GM10266 (cell line): ENCODE measurements at regions not wholly inside any gene's neighbourhood (a gene's known extent, or its start where the extent isn't known, plus 50 kb on each side); places are given as distances from the start of the nearest gene placed in this dataset.
"Not testable (repeated sequence)": the region's sequence is repeated elsewhere in the genome, so short reads cannot be mapped to it uniquely, and the experiment has no call there.

Experiments
- DNase-seq: peaks from one replicate; pipeline ENCODE4 v3.0.0; 2012; ENCODE audit errors: extremely low spot score
- CTCF ChIP-seq: IDR thresholded peaks from 2 replicates; pipeline ENCODE4 v1.5.1; 2012; ENCODE audit warnings: mild to moderate bottlenecking, low read depth; ENCODE audit not compliant: control insufficient read depth, insufficient read depth; ENCODE audit errors: missing control alignments

GRCh38 chr3:19825193-19825592 lies 108.8 kb downstream of the EFHB start:
- TF ChIP-seq CTCF: no peak
- no peak for DNase-seq

- DNase-seq: no peak
- TF ChIP-seq CTCF: no peak
These were observed 111.2 kb downstream of the EFHB start for GRCh38 chr3:19822805-19823204.

GRCh38 chr3:19816631-19817030 lies 117.4 kb downstream of the EFHB start:
- TF ChIP-seq CTCF: no peak
- DNase-seq: no peak

GRCh38 chr3:19815805-19816204 lies 118.2 kb downstream of the EFHB start:
- no peak for TF ChIP-seq CTCF
- DNase-seq: no peak

GRCh38 chr3:19813743-19814142 lies 120.3 kb downstream of the EFHB start:
- not testable (repeated sequence) for DNase-seq

- DNase-seq: no peak
These were observed 122.3 kb downstream of the EFHB start for GRCh38 chr3:19811689-19812088.

GRCh38 chr3:19808834-19809233 lies 125.2 kb downstream of the EFHB start:
- no peak for DNase-seq
- no peak for TF ChIP-seq CTCF

More at GRCh38 chr3:19811689-19812088, 122.3 kb downstream of the EFHB start:
- TF ChIP-seq CTCF: no peak

- no peak for TF ChIP-seq CTCF
- DNase-seq: no peak
These were observed 134.1 kb downstream of the EFHB start for GRCh38 chr3:19799887-19800286.
